GM19099 (cell line): ENCODE measurements at regions not wholly inside any gene's neighbourhood (a gene's known extent, or its start where the extent isn't known, plus 50 kb on each side); places are given as distances from the start of the nearest gene placed in this dataset.

ENCODE experiments used
- POLR2A ChIP-seq: IDR thresholded peaks from 3 replicates; pipeline ENCODE4 v1.6.1; 2011; ENCODE audit warnings: low read depth; ENCODE audit not compliant: insufficient read length; ENCODE audit errors: extremely low read depth

GRCh38 chr10:44089671-44090070 is 295.2 kb downstream of the CXCL12 start:
- TF ChIP-seq POLR2A, result no peak

- TF ChIP-seq POLR2A, result no peak
Observed at GRCh38 chr10:44087403-44087802, 297.5 kb downstream of the CXCL12 start.

- no peak for TF ChIP-seq POLR2A
Observed at GRCh38 chr10:44083719-44084400, 301.0 kb downstream of the CXCL12 start.

- TF ChIP-seq POLR2A, result no peak
Observed at GRCh38 chr10:44071479-44071878, 313.4 kb downstream of the CXCL12 start.

GRCh38 chr10:44070282-44070681 is 314.6 kb downstream of the CXCL12 start:
- TF ChIP-seq POLR2A, result no peak

- no peak for TF ChIP-seq POLR2A
Observed at GRCh38 chr10:44069573-44069972, 315.3 kb downstream of the CXCL12 start.

GRCh38 chr10:44068716-44069482 is 316.0 kb downstream of the CXCL12 start:
- TF ChIP-seq POLR2A, result no peak

GRCh38 chr10:44067432-44067831 is 317.5 kb downstream of the CXCL12 start:
- no peak for TF ChIP-seq POLR2A

GRCh38 chr10:44066527-44067255 is 318.2 kb downstream of the CXCL12 start:
- no peak for TF ChIP-seq POLR2A

GRCh38 chr10:44065788-44066526 is 318.9 kb downstream of the CXCL12 start:
- TF ChIP-seq POLR2A, result no peak

GRCh38 chr10:44064987-44065787 is 319.7 kb downstream of the CXCL12 start:
- TF ChIP-seq POLR2A, result no peak

- TF ChIP-seq POLR2A, result no peak
Observed at GRCh38 chr10:44064317-44064716, 320.6 kb downstream of the CXCL12 start.

GRCh38 chr10:44063686-44064085 is 321.2 kb downstream of the CXCL12 start:
- no peak for TF ChIP-seq POLR2A

GRCh38 chr10:44060719-44061118 is 324.2 kb downstream of the CXCL12 start:
- TF ChIP-seq POLR2A, result no peak
